NCI-H146 treated with DMSO at 0.1 percent for 48 hours (cell line): ENCODE measurements at regions not wholly inside any gene's neighbourhood (a gene's known extent, or its start where the extent isn't known, plus 50 kb on each side); places are given as distances from the start of the nearest gene placed in this dataset.

ENCODE experiments used
- DNase-seq: peaks from one replicate; lab custom pipeline; 2025; ENCODE audit not compliant: unreplicated experiment; lab: John Stamatoyannopoulos, UW

DNA sequence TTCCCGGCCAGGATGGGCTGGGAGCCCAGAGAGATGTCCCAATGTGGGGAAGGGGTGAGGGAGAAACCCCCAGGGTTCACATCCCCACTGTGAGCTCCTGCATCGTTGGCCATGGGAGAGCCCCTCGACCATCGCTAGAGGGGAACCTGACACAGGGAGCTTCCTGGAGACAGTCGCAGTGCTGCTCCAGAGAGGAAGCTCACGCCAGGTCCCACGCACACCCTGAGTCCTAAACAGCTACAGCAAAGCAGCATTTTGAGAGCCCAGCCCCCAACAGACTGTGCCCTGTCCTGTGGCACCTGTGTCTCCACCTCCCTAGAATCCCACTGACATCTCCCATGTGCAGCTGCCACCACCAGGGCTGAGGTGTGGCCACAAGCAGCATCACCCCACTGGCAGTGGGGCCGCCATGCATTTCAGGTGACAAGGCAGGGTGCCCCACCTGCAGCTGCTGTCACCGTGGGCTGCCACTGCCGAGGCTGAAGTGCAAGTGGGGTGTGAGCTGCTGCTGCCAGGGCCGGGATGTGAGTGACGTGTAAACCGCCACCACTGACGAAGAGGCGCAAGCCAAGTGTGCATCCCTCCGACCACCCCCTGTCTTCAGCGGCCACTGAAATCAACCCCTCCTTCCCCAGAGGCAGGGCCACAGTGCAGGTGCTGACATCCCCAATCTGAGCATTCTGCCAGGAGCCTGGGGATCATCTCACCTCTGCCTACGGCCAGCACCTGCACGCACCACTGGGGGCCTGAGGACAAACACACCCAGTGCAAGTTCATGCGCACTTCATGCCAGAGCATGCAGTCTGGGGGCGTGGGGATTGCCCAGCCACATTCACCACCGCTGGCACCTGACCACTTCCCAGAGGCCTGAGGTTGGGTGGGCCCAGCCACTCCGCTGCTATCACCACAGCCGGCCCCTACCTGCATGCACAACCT, 467.7 kb upstream of the SALL3 start:
- no peak for DNase-seq

DNA sequence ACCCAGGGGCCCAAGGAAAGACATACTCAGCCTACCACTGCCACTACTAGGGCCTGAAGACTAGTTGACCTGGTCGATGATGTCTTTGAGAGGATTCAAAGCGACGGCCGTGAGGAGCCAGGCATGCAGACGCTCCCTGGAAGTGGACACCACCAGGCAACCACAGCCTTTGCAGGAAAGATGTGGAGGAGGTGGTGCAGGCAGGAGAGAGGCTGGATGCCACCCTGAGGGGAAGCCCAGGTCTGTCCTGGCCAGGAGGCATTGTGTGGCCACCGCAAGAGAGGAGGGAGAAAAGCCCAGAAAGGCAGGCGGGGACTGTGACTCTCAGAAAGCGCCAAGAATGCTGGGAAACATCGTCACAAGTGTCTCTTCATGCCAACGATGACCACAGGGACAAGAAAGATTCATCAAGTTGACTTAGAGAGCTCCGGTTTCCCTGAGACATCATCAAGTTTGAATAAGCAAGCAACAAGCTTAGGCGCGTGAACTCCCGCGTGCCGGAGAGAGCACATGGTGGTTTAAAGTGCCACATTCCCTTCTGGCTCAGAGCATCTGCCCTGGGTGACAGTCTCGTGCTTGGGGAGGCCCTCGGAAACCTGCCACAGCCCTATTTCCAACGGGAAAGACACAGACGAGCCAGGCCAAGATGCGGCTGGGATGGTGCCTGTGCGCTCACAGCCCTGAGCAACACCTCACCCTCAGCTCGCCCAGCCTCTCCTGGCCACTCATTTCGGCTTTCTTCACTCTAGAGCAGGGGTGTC, 464.5 kb upstream of the SALL3 start:
- DNase-seq = no peak

DNA sequence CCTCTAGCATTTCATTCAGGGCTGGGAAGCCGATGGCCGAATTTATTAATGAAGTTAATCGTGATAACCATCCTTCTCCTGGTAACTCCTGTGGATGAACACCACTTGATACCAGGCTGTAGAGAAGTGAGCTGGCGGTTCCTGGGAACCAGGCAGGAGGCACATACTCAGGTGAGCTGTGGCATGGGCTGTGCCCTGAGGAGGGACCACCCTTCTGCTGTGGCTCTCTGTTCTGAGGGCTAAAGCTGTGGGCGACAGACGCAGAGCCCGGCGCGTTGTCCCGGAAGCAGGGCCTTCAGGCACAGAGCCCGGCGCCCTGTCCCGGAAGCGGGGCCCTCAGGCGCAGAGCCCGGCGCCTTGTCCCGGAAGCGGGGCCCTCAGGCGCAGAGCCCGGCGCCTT, 462.3 kb upstream of the SALL3 start:
- no peak for DNase-seq

DNA sequence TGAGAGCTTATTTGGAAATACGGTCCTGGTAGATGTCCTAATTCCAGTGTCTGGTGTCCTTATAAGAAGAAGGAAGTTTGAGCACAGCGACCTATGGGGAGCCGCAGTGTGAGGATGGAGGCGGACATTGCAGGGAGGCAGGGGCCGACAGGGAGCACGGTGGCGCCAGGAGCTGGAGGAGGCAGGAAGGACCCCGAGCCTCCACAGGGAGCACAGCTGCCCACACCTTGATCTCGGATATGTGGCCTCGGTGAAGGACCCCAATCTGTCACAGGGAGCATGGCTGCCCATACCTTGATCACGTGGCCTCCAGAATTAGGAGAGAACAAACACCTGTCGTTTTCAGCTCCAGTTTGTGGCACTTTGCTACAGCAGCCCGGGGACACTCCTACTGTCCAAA, 461.6 kb upstream of the SALL3 start:
- DNase-seq = no peak

DNA sequence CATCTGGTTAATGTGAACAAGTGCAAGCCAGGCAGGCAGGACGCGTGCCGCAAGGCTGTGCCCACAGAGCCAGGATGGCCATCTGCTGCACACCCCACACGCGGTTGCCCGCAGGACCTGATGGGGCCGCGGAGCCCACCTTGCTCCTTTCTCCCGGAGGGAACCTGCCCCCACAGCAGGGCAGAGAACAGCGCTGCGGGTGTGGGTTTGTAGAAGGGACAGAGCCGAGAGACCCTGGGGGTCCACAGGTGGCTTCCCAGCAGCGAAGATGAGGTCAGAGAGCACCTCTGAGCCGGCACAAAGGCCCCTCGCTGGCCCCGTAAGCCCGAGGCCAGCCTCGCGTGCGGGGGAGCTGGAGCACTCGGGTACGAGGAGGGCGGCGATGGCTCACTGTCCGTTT, 460.8 kb upstream of the SALL3 start:
- DNase-seq = no peak

DNA sequence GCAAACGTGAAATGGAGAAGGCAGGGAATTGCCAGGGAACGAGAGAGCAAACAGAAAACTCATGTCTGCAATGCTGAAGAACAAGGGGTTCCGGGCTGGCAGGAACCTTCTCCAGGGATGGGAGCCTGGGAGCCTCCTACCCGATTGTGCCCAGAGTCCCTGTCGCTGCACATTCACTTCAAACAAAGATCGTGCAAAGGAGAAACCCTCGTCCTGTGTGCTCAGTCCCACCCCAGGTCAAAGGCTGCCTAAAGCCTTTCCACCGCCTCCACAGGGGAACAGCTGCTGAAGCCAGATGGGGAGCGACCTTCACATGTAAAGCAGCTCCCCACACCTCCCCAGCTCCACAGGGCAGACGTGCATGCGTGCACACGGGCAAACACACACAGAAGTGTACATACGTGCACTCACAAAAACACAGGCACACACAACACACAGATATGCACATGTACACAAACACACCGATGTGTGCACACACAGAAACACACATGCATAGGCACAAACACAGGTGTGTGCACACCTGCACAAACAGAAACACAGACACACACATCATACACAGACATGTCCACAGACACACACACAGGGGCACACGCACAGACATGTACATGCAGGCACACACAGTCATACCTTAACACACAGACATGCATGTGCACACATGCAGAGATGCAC, 460.1 kb upstream of the SALL3 start:
- no peak for DNase-seq

DNA sequence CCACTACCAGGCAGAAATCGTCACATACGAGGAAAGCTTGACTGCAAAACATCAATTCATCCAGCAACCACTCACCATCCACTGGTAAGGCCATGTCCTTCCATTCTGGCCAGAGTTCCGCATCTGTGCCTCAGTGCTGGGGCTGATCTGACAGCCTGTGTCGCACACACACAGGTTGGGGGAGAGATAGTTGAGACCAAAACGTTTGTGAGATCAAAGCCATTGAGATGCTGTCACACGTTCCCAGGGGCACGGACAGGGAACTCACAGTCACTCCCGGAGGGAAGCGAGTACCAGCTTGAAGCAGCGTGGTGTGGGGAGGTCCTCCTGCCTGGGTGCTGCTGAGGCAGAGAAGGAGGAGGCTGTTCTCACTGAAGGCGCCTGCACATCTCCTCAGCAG, 458.5 kb upstream of the SALL3 start:
- DNase-seq = no peak

DNA sequence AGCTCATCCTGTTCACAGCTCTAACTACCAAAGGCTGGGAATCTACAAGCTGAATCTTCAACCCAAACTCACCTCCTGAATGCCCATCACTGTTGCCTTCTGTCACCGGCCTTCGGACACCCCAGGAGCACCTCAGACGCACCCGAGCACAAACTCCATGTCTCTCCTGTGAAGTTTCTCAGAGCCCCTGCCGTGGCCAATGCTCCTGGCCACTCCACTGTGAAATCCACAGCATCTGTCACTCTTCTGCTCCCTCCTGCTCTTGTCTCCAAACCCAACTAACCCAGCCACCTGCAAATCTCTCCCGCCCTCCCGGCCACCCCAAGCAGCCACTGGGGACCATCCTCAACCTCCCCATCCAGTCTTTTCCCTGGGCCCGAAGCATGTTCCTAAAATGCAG, 457.9 kb upstream of the SALL3 start:
- no peak for DNase-seq

DNA sequence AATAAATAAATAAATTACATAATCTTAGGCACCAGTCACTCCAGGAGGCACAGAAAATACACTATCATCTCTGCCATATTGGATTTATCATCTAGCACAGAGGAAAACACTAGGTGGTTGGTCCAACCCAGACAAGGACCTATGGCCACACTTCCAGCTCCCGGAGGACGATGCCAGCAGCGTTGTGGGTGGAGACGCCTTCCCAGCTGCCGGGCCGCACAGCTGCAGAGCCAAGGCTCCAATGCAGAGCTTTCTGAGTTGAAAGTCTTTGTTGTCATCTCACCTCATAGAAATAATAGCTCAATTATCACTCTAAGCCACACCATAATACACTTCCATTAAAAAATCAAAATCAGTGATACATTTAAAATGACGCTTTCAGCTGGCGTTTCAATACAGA, 457.1 kb upstream of the SALL3 start:
- DNase-seq = no peak

DNA sequence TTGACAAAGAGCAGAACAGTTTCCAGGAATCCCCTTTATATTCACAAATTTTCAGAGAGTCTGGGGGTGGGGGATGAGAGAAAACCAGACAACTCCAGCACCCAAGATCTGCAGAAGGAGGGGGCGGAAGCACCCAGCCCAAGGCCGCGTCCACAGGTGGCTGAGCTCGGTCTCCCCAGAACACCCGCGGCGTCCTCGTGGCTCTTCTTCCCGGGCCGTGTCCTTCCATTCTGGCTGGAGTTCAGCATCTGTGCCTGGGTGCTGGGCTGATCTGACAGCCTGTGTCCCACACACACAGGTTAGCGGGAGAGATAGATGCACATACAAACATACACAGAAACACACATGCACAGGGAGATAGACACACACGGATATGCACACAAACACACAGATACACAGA, 455.8 kb upstream of the SALL3 start:
- no peak for DNase-seq

DNA sequence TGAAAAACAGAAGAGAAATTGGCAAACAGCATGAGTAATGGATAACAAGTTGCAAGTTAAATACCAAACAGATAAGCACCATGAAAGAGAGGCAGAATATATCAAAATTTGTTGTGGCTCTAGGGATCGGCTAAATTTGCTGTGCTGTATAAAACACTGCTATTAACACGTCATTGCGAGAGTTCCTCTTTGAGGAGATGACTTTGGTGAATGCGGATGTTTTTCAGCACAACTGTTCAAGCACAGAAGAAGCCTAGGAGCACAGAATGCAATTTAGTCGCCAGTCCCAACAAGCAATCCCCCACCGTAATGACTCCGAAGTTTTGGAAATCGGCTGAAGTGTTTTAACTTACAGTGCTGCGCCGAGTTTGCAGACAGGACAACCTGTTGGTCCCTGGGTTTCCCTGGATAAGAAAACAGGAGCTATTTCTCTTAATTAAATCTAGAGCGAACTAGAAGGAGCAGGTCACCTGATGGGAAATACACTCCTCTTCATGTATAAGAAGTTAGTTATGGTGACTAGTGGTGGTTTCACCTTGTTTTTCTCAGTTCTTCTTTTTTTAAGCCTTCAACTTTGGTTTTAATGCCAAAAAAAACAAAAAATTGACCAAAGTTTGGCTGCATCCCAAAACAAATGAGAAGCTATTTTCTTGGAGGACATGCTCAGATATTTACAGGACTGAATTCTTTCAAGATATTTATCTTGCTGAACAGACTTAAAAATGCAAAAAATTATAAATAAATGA, 454.1 kb upstream of the SALL3 start:
- DNase-seq = no peak

DNA sequence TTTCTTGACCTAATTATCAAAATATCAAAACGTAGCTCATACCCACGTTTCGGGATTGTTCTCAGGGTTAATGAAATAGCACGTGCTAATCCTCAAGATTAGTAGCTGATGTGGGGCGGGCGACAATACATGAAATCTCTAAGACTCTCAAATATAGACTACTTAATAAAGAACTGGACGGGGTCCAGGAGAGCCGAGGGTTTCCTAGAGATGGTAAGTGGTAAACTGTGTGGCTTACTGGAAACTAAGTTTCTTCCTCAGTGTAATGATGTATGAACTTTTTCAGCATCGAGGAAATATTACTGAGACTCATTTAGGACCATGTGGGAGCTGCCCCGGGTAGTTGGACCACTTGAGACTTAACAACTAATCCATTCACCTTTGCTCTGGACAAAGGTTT, 453.3 kb upstream of the SALL3 start:
- no peak for DNase-seq

DNA sequence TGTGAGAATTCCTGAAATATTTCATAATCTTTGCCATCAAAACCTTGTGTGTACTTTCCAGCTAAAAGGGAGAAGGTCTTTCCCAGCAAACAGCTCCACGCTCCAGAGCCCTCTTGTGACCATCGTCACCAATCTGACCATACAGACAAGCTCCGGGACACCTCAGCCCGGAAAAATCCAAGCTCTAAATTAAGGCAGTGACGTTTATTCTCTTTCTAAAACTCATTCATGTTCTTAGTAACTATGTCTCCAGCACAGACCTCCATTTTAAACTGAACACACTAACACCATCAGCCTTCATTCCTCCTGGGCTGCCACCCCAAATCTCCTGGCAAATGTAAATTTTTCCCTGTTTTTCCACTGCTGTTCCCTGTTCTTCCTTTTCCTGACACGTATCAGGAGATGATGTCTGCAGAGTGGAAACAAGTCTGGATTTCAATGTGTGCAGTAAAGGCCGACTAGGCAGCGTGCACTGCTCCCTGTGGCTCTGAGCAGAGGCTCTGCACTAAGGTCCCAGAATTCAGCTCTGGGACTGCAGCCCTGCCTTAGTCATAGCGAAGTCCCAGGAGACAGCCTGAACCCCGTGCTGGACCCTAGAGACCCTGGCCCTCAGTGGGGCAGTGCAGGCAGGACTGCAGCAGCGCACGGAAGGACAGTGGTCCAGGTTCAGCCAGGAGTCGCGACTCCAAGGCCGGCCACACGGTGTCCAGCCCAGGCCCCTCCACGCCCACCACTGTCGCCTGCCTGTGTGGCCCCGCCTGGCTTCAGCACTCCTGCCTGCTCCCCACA, 452.5 kb upstream of the SALL3 start:
- no peak for DNase-seq

DNA sequence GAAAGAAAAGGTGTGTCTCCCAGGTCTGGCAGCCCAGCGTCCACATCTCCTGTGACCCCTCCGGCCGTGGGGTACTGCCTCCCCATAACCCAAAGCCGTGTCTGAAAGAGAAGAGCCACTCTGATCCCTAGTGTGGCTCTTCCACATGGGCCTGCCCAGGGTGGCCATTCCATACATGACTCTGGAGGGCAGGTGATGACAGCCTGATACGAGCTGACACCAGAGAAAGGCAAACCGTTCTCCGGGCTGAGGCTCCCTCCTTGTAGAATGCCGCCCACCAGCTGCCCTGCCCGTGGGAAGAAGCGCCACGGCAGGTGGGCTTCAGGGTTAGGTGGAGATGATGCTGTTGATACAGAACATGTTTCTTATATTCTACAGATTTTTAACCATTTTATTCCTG, 451.6 kb upstream of the SALL3 start:
- DNase-seq = no peak

DNA sequence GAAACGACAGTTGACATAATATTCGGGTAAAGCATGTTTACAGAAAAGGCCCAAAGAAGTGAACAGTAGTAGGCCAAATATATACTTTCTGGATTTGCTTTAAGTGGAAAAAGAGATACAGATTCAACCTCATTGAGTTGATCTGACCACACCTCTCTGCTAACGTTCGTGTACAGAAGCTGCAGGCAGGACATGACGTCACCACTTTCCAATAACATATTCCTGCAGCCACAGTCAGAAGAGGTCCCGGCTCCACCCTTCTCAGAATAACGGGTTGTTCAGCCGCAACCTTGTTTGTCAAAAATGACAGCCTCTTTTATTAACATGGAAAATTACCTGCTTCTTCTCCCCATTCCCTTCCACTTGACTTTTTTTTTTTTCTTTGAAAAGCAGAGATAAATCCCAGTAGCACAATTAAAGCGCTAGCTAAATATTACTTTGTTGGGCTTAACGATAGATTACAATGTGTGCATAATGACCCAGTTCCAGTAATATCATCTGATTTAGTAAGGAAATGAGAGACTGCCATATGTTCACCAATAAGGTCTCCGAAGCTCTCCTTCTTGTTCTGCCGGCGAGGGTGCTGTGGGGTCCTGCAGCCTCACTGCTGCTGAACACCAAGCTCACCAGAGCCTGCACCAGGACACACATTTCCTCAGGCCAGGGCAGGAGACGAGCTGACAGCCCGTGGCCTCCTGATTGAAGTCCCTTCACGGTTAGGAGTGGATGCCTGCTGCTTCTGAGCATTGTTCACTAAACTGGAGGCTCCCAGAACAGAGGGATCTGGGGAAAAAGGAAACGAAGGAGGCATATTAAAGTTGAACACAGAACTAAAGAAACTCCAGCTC, 451.0 kb upstream of the SALL3 start:
- DNase-seq = no peak

DNA sequence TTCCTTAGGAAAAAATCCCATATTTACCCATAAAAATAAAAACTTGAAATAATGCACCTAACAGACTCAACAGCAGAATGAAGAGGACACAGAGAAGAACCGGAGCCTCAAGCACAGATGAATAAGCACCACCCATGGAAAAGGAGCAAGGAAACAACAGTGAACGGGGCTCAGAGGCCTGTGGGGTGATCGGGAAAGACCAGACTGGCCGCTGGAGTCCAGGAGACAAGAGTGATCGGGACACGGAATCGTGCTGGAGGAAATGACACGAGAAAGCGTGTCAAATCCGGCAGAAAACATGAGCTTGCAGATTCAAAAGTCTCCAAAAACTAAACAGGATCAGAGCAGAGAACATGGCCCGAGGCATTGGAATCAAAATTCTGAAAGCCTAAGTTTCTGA, 448.0 kb upstream of the SALL3 start:
- DNase-seq = no peak

DNA sequence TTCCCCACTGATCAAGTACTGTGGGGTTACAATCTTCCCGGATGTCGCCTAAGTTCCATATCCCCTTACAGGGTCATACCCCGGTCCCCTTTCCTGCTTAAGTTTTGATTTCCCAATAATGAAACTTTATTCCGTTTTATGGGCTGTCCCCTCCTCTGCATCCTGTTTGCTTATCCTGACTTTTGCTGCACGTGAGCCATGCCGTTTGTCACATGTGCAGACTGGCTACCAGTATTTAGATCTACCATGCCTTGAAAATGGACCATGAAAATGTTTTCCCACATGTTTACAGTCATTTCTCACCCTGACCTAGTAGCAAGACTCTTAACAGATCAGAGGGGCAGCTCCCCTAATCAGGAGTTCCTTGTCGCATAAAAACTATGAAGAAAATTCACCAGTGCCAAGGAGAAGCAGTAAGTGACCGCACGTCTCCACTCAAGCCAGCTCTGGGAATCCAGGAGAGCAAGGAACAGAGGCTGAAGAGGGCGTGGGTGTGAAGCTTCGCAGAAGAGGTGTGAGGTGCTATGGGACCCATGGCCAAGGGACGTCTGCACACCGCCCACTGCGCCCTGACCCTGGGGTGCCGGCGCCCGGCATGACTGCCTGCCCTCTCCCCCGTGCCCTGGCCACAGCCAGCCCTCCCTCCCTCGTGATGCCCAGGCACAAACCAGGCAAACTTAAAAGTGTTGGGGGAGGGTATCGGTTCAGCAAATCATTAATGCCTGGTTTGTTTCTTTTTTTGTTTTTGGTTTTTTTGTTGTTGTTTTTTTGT, 440.8 kb upstream of the SALL3 start:
- no peak for DNase-seq

DNA sequence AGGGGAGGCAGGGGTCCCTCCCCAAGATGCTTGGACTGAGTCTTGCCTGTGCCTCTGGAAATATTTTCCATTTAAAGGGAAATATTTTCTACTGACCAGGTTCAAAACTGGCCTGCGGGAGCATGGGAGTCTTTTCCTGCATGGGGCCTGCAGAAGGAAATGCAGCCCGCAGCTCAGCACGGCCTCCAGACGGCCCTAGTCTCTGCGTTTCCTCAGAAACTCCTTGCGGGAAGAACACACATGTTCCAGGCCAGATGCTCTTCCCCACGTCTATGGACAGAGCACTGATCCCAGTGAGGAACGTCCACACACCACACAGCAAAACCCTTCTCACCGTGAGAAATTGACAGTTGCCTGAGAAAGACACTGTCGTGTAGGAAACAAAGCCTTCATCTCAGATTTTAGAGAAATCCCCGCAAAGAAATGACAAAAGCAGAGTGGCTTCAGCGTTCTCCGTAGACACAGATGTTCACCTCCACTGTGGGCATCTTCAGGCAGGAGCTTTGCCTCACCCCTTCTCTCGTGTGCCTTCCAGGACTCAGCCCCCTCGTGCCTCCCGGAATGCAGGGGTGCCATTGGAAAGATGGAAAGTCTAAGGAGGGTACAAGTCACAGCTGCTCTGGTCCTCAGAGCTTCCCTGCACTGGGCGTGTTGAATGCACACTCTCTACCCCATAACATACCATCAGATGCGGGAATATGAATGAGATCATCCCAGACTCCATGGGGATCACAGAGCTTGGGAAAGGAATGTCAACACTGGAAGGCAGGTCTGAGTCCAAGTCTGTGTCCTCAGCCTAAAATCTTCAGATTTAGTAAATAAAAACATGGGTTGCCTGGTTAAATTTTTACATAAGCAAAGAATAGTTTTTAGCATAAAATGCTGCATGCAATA, 438.7 kb upstream of the SALL3 start:
- DNase-seq = no peak
